Mesothelial cell of epicardium (in vitro differentiated cells): ENCODE measurements at regions not wholly inside any gene's neighbourhood (a gene's known extent, or its start where the extent isn't known, plus 50 kb on each side); places are given as distances from the start of the nearest gene placed in this dataset.

Experiments used
- DNase-seq, 2 experiments: peaks; one replicate each; pipeline ENCODE4 v3.0.0; 2021; ENCODE audit warnings: low spot score in 2 of 2; ENCODE audit not compliant: unreplicated experiment in 2 of 2
- H3K27ac Mint-ChIP-seq: 2 replicates; pipeline ENCODE4 v1.8.0; 2021; ENCODE audit warnings: mixed read lengths
- H3K27me3 Mint-ChIP-seq: 2 replicates; pipeline ENCODE4 v1.8.0; 2021; ENCODE audit warnings: low read depth, mixed read lengths
- H3K36me3 Mint-ChIP-seq: 2 replicates; pipeline ENCODE4 v1.8.0; 2021; ENCODE audit warnings: mixed read lengths
- H3K4me1 Mint-ChIP-seq: 2 replicates; pipeline ENCODE4 v1.8.0; 2021; ENCODE audit warnings: mixed read lengths
- H3K4me3 Mint-ChIP-seq: 2 replicates; pipeline ENCODE4 v1.8.0; 2021; ENCODE audit warnings: mild to moderate bottlenecking, moderate library complexity, mixed read lengths
- H3K9me3 Mint-ChIP-seq: 2 replicates; pipeline ENCODE4 v1.8.0; 2021; ENCODE audit warnings: mixed read lengths
- TF ChIP-seq, protein P1 (sequence below): fragments of 200-600 bp; sonication (generic); IDR thresholded peaks from one replicate; pipeline ENCODE4 v1.5.0; 2021; ENCODE audit warnings: antibody characterized with exemption; ENCODE audit not compliant: unreplicated experiment

DNA sequence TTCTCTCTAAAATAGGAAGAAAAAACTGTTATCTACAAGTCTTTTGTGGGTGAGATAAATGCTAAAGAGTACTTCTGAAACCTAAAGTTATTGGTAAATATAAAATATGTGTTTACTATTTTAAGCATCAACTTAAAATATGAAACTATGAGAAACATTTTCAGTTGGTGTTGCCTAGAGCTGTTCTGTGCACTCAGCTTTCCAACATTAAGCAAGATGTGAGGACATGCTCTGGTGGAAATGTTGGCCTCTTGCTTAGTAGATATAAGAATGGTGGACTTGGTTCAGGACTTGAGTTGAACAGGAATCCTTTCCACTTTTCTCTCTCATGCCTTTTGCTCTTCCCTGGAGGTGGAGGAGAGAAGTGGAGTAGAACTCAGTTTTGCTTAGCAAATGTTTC, 164.1 kb upstream of the PELI2 start:
- no peak for DNase-seq
- Mint-ChIP-seq H3K27ac (no peak overlapping the region), H3K4me3 (no peak overlapping the region), H3K36me3 (no peaks in the 10 kb centered on the region), H3K4me1 (peaks cover 7% of the 10 kb centered on the region), H3K9me3 (no peaks in the 10 kb centered on the region), H3K27me3 (peaks cover 5% of the 10 kb centered on the region)
- TF ChIP-seq, protein P1, sequence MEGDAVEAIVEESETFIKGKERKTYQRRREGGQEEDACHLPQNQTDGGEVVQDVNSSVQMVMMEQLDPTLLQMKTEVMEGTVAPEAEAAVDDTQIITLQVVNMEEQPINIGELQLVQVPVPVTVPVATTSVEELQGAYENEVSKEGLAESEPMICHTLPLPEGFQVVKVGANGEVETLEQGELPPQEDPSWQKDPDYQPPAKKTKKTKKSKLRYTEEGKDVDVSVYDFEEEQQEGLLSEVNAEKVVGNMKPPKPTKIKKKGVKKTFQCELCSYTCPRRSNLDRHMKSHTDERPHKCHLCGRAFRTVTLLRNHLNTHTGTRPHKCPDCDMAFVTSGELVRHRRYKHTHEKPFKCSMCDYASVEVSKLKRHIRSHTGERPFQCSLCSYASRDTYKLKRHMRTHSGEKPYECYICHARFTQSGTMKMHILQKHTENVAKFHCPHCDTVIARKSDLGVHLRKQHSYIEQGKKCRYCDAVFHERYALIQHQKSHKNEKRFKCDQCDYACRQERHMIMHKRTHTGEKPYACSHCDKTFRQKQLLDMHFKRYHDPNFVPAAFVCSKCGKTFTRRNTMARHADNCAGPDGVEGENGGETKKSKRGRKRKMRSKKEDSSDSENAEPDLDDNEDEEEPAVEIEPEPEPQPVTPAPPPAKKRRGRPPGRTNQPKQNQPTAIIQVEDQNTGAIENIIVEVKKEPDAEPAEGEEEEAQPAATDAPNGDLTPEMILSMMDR: no peak

DNA sequence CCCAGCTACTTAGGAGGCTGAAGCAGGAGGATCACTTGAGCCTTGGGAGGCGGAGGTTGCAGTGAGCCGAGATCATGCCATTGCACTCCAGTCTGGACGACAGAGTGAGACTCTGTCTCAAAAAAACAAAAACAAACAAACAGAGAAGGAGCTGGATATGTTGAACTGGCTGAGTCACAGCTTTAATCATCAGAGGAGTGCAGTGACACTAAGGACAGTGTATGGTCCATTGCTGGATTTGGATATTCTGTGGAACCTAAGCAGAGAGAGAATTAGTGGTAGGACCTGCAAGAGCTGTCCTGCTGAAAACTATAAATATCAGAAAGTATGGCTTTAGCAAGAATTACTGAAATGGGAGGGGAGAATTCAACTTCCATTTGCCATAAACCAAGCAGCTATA, 163.0 kb upstream of the PELI2 start:
- Mint-ChIP-seq H3K4me1 (peaks cover 7% of the 10 kb centered on the region), H3K27me3 (peaks cover 5% of the 10 kb centered on the region), H3K9me3 (no peaks in the 10 kb centered on the region), H3K36me3 (no peaks in the 10 kb centered on the region), H3K4me3 (no peak overlapping the region), H3K27ac (no peak overlapping the region)
- TF ChIP-seq, protein P1: no peak
- no peak for DNase-seq

DNA sequence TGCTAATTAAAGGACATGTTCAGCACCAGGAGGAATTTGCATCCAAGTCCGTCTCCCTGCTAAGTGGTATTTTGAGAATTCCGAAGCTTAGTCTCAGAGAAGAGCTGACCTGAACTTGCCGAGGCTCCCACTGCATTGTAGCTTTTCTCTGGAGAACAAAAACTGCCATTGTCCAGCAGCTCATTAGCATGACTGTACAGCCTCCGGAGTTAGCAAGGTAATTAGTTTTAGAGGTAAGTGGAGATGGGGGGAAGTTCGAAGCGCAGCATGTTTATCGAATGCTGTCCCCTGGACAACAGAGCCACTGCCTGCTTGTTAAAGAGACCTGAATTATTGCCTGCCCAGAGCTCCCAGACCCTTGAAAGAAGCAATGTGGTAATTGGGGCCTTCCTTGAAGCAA, 160.3 kb upstream of the PELI2 start:
- H3K4me1 Mint-ChIP-seq: peaks cover 7% of the 10 kb centered on the region
- H3K27me3 Mint-ChIP-seq: peaks cover 5% of the 10 kb centered on the region
- H3K27ac Mint-ChIP-seq: no peak overlapping the region
- no peak overlapping the region for H3K4me3 Mint-ChIP-seq
- no peak for DNase-seq
- TF ChIP-seq, protein P1: no peak
- no peaks in the 10 kb centered on the region for H3K36me3 Mint-ChIP-seq
- no peaks in the 10 kb centered on the region for H3K9me3 Mint-ChIP-seq

DNA sequence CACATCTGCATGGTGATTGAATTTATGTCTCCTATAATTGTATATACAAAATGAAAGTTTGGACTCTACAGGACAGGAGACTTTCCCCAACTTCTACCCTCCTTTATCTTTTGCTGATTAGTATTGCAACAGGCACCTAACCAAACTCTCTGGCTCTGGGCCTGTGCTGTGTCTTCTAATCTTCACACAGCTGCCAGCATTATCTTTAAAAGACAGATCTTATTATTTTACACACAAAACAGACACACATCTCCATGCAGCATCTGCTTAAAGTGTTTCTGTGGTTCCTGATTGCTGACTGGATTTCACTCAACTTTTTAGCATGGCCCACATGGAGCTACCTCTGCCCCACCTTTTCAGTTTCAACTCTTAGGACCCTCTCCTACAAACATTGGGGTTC, 154.9 kb upstream of the PELI2 start:
- DNase-seq: no peak
- Mint-ChIP-seq H3K27ac (no peak overlapping the region), H3K27me3 (no peaks in the 10 kb centered on the region), H3K36me3 (no peaks in the 10 kb centered on the region), H3K4me3 (no peak overlapping the region), H3K9me3 (no peaks in the 10 kb centered on the region), H3K4me1 (peaks cover 19% of the 10 kb centered on the region)
- TF ChIP-seq, protein P1: no peak

DNA sequence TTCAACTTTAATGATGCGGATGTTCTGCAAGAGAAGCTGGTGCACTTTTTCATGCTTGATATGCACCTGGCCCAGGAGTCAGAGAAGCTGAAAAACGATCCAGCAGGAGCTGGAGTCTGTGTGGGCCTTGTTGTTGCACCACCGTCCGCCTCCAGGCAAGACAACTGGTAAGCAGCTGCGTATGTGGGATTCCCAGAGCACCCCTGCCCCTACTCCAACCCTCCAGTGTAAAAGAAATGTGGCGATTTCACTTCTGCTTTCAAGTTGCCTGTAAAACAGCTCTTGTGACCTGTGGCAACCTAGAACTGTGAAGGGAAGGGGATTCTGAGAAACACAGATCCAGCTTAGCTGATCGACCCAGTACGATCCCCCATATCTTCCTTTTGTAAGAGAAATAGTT, 154.1 kb upstream of the PELI2 start:
- H3K4me1 Mint-ChIP-seq: peaks cover 26% of the 10 kb centered on the region
- no peaks in the 10 kb centered on the region for H3K36me3 Mint-ChIP-seq
- TF ChIP-seq, protein P1: no peak
- no peak overlapping the region for H3K4me3 Mint-ChIP-seq
- H3K27me3 Mint-ChIP-seq: no peaks in the 10 kb centered on the region
- no peaks in the 10 kb centered on the region for H3K9me3 Mint-ChIP-seq
- no peak overlapping the region for H3K27ac Mint-ChIP-seq
- DNase-seq: no peak

DNA sequence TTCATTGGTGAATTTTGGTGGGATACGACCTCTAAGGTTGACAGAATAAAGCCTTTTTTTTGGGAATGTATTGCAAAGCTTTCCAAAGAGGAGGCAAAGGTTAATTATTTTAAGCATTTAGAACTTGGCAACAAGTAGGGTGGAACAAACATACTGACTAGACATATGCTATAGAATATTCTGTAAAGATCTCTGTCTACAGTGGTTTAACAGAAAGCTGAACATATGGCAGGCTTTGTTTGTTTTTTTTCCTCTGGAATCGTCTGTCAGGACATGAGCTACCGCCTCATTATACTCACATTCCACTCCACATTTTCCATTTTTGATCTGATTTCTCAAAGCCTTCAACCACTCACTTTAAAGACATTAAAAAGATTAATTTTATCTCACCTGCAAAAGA, 153.4 kb upstream of the PELI2 start:
- no peak for DNase-seq
- TF ChIP-seq, protein P1: no peak
- Mint-ChIP-seq H3K4me3 (no peak overlapping the region), H3K9me3 (no peaks in the 10 kb centered on the region), H3K36me3 (no peaks in the 10 kb centered on the region), H3K27ac (peak overlapping the region; percentile 3), H3K27me3 (no peaks in the 10 kb centered on the region), H3K4me1 (peaks cover 26% of the 10 kb centered on the region)
